GM19452 (cell line): ENCODE measurements at regions not wholly inside any gene's neighbourhood (a gene's known extent, or its start where the extent isn't known, plus 50 kb on each side); places are given as distances from the start of the nearest gene placed in this dataset.
"Not testable (repeated sequence)": the region's sequence is repeated elsewhere in the genome, so short reads cannot be mapped to it uniquely, and the experiment has no call there.

Experiments
- ATAC-seq: cut with Tn5 transposase; IDR thresholded peaks from one replicate; pipeline ENCODE4 v1.9.1; 2021; ENCODE audit not compliant: unreplicated experiment

- ATAC-seq: no peak
Observed at GRCh38 chr4:19650903-19651864, 600.5 kb upstream of the SLIT2 start.

- no peak for ATAC-seq
Observed at GRCh38 chr4:19645589-19645988, 606.1 kb upstream of the SLIT2 start.

- no peak for ATAC-seq
Observed at GRCh38 chr4:19636451-19636850, 615.3 kb upstream of the SLIT2 start.

- ATAC-seq: no peak
Observed at GRCh38 chr4:19631814-19632213, 619.9 kb upstream of the SLIT2 start.

GRCh38 chr4:19623866-19624265 lies 627.8 kb upstream of the SLIT2 start:
- ATAC-seq: no peak

- ATAC-seq: no peak
Observed at GRCh38 chr4:19615086-19615689, 636.5 kb upstream of the SLIT2 start.

GRCh38 chr4:19614171-19614570 lies 637.5 kb upstream of the SLIT2 start:
- no peak for ATAC-seq

GRCh38 chr4:19596342-19596741 lies 655.4 kb upstream of the SLIT2 start:
- ATAC-seq: no peak

GRCh38 chr4:19592391-19592790 lies 659.3 kb upstream of the SLIT2 start:
- no peak for ATAC-seq

- no peak for ATAC-seq
Observed at GRCh38 chr4:19583827-19584569, 667.7 kb upstream of the SLIT2 start.

- no peak for ATAC-seq
Observed at GRCh38 chr4:19580095-19580494, 671.6 kb upstream of the SLIT2 start.

- ATAC-seq: no peak
Observed at GRCh38 chr4:19579608-19580007, 672.1 kb upstream of the SLIT2 start.

GRCh38 chr4:19577097-19577496 lies 674.6 kb upstream of the SLIT2 start:
- ATAC-seq: no peak

- no peak for ATAC-seq
Observed at GRCh38 chr4:19575924-19576323, 675.8 kb upstream of the SLIT2 start.

- ATAC-seq: no peak
Observed at GRCh38 chr4:19566041-19566440, 685.7 kb upstream of the SLIT2 start.

GRCh38 chr4:19562456-19562855 lies 689.2 kb upstream of the SLIT2 start:
- no peak for ATAC-seq

- ATAC-seq: no peak
Observed at GRCh38 chr4:19557161-19557560, 694.5 kb upstream of the SLIT2 start.

GRCh38 chr4:19556276-19556675 lies 695.4 kb upstream of the SLIT2 start:
- not testable (repeated sequence) for ATAC-seq

- no peak for ATAC-seq
Observed at GRCh38 chr4:19547463-19547862, 704.2 kb upstream of the SLIT2 start.

- ATAC-seq: no peak
Observed at GRCh38 chr4:19544446-19545125, 707.1 kb upstream of the SLIT2 start.
